ENCODE measurements at regions not wholly inside any gene's neighbourhood (a gene's known extent, or its start where the extent isn't known, plus 50 kb on each side); places are given as distances from the start of the nearest gene placed in this dataset.
A peak's percentile ranks its signal among the peaks of the same experiment; 100 is the strongest.

DNA sequence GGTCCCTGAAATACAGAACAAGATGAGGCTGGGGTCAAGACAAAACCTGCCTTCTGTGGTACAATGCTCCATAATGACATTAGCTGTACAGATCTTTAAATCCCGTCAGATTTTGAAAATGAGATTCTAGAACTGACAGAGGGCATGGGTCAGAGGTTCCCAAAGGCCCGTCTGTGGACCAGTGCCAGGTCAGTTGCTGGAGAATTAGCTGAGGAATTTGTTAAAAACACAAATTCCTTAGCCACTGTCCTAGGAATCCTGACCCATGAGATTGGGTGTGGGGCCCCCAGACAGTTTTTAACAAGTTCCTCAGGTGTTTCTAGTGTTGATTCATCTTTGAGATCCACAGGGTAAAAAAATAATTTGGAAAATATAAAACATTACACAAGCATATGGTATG is 97.0 kb downstream of the SIPA1L2 start:
- intact Hi-C loops (cut with DNase I) = no loop called here
- no peak for DNase-seq
- no peak for ATAC-seq

DNA sequence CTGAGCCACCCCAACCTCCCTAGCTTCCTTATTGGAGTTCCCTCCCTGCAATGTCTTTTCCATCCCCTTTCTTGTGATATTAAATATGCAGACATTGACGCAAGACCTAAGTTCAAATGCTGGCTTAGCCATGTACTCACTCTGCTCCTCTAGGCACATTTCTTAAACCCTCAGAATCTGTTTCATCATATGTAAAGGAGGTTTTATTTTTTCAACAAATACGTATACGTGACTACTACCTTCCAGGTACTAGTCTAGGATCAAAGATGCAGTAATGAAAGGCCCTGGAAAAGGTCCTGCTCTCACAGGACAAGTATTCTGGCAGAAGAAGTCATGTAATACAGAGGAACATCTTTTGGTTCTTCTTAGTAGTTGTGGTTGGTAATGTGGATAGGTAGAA is 98.6 kb downstream of the SIPA1L2 start:
- DNase-seq (no peak), ATAC-seq (no peak)
- intact Hi-C loops (cut with DNase I) = no loop called here

DNA sequence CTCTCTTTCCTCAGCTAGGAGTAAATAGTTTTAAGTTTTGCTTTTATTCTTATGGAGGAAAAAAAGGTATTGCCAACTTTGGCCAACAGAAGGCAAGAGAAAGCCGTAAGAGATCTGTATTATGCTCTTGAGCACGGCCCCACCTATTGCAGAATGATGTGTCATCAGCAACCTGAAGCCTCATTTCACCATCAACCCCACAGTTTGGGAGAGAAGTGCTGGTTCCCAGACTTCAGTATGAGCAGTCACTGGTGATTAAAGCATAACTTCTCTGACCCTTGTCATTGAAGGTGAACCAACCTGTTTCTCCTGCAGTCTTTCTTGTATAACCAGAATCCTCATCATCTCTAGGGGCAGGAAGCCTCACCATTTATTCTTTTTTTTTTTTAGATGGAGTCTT is 100.2 kb downstream of the SIPA1L2 start:
- peak in 1 of 2 donors; percentile 76 for ATAC-seq
- DNase-seq = no peak
- intact Hi-C loops (cut with DNase I) = no loop called here

DNA sequence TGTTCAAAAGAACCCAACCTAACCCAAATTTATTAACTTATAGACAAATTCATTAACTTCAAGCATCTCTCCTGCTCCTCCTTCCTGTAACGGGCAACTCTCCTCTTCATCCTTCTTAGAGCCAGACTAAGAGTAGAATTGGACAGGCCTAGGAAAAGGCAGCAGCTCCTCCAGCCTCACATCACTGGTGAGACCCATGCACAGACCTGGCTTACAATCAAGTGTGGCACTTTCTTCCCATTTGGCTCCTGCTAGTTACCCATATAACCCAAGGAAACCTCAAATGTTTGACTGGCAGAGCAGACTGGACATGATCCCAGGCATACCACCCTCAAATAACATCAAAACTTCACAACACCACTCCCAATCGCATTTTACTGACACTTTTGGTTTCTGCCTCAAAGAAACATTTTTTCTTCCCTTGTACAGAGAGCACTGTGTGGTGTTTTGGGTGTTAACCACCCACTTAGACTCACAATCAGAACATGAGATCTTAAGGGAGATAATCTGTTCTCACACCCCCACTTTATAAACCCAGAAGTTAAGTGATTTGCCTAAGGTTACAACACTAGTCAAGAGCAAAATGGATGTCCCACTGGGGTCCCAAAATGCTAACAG is 101.4 kb downstream of the SIPA1L2 start:
- DNase-seq (no peak), ATAC-seq (peak in 1 of 2 donors; percentile 57)
- intact Hi-C loops (cut with DNase I) = no loop called here

DNA sequence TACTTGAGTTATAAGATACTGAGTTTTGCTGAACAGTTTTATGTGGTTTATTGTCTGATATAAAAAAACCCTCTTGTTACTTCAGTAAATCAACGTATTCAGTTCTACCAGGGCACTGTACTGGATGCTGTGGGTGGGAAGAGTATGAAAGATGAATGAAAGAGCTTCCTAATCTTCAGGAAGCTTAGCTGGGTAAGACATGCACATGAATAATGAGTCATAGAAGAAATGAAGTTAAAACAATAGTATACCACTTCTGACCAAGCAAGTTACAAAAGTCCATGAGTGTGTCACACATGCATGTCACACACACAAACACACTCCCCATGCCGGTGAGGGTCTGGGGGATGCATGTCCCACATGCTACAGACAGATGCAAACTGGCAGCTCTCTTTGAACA is 105.9 kb downstream of the SIPA1L2 start:
- intact Hi-C loops (cut with DNase I) = no loop called here
- DNase-seq (no peak), ATAC-seq (no peak)

DNA sequence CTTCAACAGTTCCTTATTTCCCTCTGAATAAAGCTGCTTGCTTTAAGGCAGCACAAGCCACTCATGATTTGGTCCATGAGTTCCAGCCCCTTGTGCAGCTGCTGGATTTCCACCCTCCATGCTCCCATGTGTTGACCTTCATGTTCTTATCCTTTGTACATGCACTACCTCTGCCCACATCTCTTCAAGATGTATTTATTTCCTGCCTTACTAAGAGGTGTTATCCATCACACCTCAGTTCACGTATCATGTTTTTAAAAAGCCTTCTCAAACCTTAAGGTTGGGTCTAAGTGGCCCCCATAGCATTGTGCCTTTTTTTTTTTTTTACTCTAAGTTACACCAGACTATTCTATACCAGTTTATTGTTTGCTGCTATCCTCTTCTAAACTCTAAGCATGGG is 107.7 kb downstream of the SIPA1L2 start:
- no peak for DNase-seq
- no peak for ATAC-seq
- intact Hi-C loops (cut with DNase I) = no loop called here

DNA sequence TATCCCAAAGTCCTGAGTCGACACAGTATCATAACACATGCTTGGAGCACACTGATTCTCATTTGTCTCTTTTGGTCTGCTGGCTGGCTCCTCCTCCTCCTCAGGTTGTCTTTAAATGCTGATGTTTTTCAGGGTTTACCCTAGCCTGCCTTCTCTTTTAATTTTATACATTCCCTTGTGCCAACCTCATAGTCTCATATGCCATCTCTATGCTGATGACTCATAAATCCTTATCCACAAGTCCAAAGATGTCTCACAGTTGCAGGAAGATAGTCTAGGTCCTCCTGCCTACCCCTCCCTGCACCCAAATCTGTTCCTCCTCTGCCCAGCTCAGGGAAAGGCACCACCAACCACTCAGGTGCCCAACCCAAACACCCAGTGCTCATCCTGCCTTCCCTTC is 108.3 kb downstream of the SIPA1L2 start:
- intact Hi-C loops (cut with DNase I) = no loop called here
- no peak for DNase-seq
- peak in 1 of 2 donors; percentile 40 for ATAC-seq

DNA sequence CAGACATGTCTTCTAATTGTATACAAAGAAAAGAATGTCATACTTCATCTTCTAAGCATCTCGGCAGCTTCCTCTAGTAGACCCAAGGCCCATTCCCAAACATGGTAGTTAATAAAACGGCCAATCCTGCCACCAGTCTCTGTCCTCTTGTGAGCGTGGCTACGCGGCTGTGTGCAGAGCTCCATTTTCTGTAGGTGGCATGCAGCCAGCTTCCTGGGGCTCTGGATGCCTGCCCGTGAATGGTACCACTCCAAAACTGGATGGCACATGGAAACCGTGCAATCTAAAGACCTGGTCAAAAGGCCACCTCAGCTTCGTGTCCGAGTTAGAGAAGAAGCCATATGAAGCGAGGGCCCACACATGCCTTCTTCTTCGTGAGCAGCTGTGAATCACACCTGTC is 110.7 kb downstream of the SIPA1L2 start:
- DNase-seq (peak; percentile 29), ATAC-seq (peak; percentile 75 to 83)
- intact Hi-C loops (cut with DNase I) = no loop called here

DNA sequence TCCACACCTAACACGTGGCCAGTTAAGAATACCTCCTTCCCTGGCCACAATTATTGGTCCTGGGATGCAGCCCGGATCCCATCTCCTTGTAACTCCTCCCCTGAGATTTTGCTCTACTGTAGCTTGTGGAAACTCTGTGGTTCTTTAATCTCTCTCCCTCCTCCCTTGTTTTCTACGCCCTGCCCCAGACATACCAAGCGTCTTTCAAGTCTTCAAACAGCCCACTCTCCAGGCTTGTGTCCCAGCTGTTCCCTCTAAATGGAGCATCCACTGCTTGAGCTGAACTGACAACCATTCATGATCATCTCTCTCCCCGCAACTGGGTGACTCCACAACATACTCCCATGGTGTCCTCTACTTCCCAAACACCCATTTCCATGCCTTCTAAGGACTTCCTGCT is 111.6 kb downstream of the SIPA1L2 start:
- intact Hi-C loops (cut with DNase I) = no loop called here
- no peak for DNase-seq
- no peak for ATAC-seq

DNA sequence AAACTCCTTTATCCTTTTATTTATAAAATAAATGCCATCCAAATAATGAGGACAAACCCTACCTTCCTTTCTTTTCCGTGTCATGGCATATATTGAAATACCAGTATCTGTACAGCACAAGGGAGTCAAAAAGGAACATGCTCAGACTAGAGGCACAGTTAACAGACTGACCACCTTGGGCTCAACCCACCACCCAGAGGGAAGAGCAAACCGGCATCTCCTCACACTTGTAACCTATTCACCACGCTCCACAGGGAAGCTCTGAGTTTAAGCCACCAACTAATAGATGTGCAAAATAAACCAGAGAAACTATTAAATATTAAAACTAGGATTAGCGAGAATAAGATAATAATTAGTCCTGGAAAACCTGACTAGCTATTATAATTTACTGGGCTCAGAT is 112.7 kb downstream of the SIPA1L2 start:
- intact Hi-C loops (cut with DNase I) = no loop called here
- DNase-seq = no peak
- ATAC-seq = no peak

DNA sequence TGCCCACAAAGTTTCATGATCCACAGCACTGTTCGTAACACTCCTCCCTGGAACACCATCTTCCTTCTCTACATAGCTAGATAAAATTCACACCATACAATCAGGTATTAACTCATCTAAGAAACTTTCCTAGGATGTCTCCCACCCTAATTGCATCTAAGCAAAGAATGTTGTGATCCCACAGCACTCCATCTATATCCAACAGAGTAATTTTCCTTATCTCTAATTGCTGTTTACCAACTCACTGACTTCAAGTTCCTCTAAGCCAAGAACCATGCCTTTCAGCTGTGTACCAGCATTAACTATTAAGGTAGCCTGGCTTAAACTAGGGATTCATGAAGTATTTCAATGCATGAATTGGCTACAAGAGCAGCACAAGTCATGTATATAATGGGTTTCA is 114.2 kb downstream of the SIPA1L2 start:
- no peak for DNase-seq
- intact Hi-C loops (cut with DNase I) = no loop called here
- no peak for ATAC-seq

DNA sequence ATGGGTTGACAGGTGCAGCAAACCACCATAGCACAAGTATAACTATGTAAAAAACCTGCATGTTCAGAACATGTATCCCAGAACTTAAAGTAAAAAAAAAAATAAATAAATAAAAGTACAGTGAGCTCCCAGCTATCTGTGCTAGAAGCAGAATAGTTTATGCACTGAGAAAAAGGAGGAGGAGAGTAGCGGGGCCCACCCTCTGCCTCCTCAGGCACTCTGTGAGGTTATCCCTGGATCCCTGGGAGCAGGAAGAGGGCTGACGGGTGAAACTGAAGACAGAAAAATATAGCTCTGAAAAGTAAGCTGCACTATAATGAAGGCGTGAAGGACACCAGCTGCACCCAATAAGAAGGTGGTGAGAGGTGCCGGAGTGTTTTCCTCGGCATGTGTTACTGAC is 117.2 kb downstream of the SIPA1L2 start:
- DNase-seq = no peak
- ATAC-seq = peak in 1 of 2 donors; percentile 10
- intact Hi-C loops (cut with DNase I) = no loop called here

DNA sequence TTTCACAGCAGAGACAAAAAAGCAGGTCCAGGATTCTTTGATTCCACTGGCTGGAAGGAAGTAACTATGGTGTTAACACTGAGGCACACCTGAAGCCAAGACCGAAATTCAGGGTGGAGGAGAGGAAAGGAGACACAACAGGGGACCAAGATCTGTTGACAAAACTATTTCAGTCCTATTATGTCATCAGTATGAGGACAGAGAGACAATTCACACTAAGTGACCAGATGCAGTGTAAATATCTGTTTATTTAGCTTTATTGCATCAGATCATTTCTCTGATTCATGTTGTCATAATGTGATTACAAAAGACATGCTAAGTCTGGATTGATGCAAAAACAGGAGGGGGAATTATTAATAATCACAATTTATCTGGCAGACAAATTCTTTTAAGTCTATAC is 118.8 kb downstream of the SIPA1L2 start:
- intact Hi-C loops (cut with DNase I) = no loop called here
- DNase-seq = no peak
- no peak for ATAC-seq

DNA sequence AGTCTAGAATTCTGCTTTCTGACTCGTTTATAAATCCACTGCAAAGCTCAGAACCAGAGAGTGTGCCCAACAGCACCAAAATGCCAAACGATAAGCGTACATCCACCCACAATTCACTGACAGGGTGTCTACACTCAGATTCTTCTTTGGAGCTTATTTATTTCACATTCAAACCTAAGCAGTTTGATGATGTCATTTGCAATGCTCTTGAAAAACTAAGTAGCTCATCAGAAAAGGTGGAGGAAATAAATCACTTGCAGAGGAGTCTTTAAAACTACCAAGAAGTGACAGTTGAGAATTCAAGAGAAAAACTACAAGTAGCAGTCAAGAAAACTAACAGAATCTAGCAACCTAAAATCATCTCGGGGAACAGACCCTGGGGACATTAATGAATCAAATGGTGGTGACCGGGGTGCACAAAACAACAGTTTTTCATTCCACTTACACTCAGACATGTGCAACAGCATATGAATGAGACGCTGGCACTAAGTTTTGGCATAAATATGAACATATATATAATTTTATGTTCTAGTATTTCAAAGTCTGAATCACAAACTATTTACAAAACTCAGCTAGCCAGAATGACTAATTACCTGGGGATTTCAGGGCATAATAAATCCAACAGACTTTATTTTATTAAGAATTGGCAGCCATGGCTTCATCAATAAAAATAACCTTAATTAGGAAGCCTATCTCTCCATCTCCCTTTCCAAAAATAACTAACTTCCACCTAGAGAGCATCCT is 119.4 kb downstream of the SIPA1L2 start:
- DNase-seq (no peak), ATAC-seq (no peak)
- intact Hi-C loops (cut with DNase I) = no loop called here

DNA sequence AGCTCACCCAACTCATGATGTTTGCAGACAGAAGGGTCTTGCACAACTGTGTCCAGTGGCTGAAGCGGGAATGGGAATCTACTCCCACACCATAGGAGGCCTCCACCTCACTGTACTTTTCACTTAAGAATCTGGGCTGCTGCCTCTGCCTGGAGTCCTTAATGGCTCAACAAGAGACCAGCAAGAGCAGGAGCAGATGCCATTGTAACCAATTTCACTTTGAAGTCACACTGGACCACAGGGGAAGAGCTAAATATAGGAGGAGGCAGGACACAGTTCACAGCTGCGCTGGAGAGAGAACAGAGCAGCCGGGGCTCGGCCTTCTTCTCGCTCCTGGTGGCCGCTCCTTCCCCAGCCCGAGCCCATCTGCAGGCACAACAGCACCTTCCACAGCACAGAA is 120.4 kb downstream of the SIPA1L2 start:
- no peak for DNase-seq
- intact Hi-C loops (cut with DNase I) = no loop called here

DNA sequence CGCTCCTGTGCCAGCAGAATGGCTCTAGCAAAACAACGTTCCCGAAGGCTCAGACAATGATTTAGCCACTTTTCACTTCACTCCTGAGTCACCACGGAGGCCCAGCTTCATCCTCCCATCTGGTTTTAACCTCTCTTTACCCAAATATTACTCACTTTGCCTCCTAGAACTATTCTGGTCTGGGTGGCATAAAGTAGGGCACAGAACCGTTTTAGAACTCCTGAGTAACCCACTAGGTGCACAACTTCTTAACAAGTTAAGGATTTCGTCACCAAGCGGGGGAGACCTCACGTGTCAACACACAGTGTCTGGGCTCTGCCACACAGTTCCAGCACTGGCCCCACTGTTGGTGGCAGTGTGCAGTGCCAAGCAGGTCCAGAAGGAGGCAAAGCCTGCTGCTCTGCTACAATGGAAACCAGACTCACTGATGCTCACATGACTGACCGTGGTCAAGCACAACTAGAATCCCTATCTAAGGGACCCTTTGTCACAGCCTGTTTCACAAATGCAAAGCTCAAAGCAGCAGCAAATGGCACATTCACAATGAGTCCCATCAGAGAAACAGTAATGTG is 121.7 kb downstream of the SIPA1L2 start:
- intact Hi-C loops (cut with DNase I) = no loop called here
- DNase-seq (peak; percentile 23), ATAC-seq (peak in 1 of 2 donors; percentile 67)

More for the DNA sequence above, 120.4 kb downstream of the SIPA1L2 start:
- peak; percentile 74 to 76 for ATAC-seq

DNA sequence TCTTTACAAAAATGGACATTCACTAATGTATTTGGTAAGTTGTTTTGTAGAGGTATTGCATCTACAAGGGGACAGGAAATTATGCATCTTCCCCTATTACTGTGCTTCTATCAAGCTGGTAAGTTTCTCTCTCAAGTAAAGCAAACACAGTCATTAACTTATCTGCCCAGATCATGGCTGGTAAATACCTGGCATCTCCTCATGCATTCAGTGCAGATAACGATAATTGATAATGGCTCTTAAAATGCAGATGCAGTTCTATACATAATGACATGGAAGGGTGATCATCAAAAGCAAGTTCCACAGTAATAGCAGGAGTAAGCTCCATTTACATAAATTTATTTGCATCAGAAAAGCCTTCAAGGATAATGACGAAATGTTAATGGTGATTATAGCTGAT is 122.4 kb downstream of the SIPA1L2 start:
- ATAC-seq (no peak), DNase-seq (no peak)
- intact Hi-C loops (cut with DNase I) = no loop called here

DNA sequence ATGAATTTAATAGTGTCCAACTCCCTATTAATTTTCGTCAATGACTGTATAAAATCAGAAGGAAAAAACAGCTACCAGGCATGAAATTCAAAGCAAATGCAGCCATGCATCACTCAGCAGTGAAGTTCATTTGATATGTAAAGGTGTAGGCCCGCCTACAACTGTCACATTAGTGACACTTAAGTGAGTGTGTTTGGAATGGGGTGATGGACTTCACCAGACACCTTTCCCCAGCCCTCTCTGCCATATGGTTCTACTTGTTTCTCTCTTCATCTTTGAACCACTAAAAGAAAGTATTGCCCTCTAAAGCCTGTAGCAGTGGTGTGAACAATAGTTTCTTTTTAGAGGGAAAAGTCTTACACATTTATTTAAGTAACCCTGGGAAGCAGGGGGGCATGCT is 124.0 kb downstream of the SIPA1L2 start:
- DNase-seq (no peak), ATAC-seq (peak in 1 of 2 donors; percentile 40)
- intact Hi-C loops (cut with DNase I) = no loop called here

DNA sequence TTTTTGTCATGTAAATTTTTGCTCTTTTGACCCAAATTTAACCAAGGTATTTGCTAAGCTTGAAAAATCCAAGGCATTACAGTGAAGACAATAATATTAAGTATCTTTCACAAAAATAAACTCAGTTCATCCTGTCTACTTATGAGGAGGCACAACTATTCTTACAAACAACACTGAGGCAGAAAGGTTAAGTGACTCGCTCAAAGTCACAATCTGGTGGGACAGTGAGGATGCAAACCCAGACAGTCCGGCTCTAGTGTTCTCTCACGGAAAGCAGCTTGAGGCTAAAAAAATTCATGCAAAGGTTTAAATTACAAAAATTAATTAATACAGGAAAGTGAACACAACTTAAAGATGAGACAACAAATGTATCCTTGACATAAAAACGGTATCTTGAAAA is 125.3 kb downstream of the SIPA1L2 start:
- ATAC-seq = no peak
- no peak for DNase-seq
- intact Hi-C loops (cut with DNase I) = no loop called here

DNA sequence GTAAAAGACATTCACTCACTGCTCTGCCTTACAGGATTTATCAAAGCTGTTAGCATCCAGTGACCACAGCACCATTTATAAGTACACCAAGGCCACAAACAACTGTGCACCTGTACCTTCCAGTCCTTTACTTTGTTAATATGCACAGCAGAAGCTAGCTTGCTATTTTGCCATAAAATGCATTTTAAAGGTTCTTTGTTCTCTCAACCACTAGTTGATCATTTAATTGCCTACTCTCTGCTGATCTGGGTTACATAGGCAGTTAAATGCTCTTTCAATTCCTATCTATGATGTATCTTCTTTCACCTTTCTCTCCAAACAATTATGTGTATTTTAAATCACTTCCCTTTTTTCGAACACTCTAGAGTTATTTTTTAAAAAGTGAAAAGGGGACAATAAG is 126.4 kb downstream of the SIPA1L2 start:
- intact Hi-C loops (cut with DNase I) = no loop called here
- ATAC-seq = no peak

DNA sequence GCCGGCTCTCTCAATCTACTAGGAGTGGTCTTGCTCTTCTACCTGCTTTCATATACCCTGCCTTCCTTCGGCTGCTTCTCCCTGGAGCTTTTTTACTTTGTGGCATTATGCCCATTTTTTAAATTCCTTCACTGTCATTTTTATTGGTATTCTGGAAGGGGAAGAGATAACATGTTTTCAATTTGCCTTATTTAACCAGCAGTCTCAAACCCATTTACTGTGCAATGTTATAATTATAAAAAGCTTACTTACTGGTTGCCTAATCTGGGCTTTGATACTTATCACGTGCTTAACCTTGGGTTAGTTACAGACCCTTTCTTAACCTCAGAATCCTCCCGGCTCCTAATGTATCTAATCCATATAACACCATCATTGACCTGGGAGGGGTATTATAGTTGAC is 128.1 kb downstream of the SIPA1L2 start:
- no peak for ATAC-seq
- intact Hi-C loops (cut with DNase I) = no loop called here
- DNase-seq = no peak

More for the DNA sequence above, 126.4 kb downstream of the SIPA1L2 start:
- no peak for DNase-seq

Data from left cardiac atrium (tissue), 4 donors.